ENCODE measurements at regions not wholly inside any gene's neighbourhood (a gene's known extent, or its start where the extent isn't known, plus 50 kb on each side); places are given as distances from the start of the nearest gene placed in this dataset.
"Not testable (repeated sequence)": the region's sequence is repeated elsewhere in the genome, so short reads cannot be mapped to it uniquely, and the experiment has no call there.

DNA sequence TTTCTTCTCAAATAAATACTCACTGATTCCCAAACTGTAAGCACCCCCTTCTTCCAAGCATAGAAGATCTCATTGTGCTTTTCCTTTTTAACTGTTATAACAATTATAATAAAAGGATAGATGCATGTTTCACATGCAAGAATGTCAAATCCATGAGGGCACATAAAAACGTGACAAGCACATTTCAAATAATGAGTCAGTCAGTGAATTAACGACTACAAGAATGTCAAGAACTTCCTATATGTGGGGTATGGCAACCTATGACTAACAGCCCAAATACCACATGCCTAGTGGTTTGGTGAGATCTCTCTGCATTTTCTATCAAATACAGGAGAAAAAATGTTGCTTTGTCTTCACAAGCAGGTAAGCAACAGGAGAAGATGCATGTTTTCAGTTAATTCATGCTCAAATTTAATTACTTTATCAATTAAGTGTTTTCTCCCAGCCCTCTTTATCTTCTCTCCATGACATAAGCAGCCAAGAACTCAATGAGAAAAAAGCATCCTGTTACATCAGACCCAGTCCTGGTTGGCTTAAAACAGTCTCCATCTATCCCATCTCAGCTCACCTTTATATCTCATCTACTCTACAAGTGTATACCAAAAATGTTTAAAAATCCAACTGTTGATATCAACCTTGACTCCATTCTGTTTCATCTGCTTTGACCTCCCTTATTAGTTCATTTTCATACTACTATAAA is 181.5 kb upstream of the LMCD1 start:
- no peak for DNase-seq

DNA sequence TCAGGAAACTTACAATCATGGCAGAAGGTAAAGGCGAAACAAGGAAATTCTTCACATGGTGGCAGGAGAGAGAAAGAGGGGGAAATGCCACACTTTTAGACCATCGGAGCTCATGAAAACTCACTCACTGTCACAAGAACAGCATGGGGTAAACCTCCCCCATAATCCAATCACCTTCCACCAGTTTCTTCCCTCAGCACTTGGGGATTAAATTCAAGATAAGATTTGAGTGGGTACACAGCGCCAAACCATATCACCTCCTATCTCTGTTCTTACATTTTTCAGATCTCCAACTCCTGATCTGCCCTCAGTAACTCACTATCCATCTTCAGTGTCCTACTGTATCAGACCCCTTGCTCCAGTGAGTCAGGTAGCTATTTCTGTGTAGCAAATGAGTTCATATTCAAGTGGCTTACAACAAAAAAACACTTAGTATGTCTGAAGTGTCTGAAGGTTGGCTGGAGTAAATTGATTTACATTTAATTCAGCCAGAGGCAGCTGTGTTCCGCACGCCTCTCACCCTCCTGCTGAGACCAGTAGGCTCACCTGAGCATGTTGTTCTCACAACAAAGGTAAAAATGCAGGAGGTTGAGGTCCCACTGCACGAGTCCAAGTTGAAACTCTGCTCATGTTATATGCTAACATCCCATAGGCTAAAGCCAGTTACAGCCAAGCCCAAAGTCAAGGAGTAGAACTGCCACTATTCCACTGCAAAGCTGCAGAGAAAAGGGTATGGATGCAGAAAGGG is 180.7 kb upstream of the LMCD1 start:
- DNase-seq: no peak

DNA sequence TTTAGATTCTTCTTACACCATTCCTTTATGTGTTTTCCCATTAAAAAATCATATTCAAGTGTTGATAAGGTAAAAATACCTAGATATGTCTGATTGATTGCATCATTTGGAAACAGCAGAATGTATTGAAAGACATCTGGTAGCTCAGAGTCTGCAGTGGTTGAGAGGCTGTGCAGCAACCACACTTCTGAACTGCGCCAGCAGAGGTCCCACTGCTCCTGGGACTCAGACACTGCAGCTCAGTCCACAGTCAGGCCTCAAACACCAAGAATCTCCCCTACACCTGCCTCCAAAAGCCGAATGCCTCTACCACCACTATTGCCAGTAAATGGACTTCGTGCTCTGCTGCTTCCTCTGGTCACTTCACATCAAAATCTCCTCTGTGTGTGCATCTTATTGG is 176.9 kb upstream of the LMCD1 start:
- DNase-seq: peak; percentile 78

DNA sequence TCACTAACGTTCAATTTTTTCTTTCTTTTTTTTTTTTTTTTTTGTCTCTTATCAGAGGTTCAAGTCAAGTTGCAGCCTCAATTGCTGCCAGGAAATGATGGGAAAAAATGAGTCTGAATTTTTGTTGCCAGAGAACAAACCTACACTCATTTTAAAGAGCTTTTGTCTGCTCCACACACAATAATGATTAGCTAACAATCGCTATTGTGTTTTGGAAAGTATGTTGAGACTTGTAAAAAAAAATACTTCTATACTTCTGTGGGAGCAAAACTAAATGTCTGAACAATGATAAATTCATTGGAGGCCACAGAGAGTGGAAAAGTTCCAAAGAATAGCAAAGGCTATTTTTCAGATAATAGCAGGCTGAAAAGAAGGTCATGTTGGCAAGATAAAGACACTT is 176.3 kb upstream of the LMCD1 start:
- DNase-seq: no peak

DNA sequence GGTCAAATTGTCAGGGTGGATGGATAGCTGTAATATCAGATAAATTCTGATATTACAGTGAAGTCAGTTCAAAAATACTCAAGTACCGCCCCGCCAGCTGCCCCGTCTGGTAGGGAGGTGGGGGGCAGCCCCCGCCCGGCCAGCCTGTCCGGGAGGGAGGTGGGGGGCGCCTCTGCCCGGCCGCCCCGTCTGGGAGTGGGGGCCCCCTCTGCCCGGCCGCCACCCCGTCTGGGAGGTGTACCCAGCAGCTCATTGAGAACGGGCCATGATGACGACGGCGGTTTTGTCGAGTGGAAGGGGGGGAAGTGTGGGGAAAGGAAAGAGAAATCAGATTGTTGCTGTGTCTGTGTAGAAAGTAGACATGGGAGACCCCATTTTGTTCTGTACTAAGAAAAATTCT is 175.8 kb upstream of the LMCD1 start:
- DNase-seq: not testable (repeated sequence)

DNA sequence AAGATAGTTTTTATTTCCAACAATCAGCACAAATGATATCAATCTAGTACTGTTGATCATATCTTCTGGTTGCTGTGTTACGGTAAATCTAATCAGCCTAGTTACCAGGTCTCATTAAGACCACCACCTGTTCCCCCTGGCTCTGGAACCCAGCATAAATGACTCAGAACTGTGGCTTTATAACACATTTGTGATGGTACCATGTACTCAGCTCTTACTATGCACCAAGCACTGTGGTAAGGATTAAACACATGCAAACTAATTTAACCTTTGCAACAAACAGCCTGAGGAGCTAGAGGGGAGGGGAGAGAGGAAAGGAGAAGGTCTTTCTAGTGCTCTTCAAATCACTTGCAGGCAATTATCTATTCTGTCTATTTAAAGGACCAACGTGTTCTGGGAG is 173.9 kb upstream of the LMCD1 start:
- no peak for DNase-seq

DNA sequence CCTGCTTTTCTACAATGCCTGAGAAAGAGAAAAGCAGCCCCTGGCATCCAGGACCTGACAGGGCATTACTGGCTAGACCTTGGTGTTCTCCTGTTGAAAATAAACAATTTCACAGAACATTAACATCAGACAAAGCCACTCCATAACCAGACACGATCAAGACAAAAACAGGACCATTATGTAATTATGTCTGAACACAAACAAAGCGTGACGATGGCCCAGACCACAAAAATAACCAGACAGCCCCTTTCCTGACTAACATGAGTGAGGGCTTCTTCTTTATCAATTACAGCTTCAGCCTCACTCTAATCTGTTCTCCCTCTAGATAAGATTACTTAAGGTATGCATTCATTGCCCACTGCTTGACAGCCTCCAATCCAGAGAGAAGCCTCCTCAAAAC is 172.7 kb upstream of the LMCD1 start:
- DNase-seq: no peak

DNA sequence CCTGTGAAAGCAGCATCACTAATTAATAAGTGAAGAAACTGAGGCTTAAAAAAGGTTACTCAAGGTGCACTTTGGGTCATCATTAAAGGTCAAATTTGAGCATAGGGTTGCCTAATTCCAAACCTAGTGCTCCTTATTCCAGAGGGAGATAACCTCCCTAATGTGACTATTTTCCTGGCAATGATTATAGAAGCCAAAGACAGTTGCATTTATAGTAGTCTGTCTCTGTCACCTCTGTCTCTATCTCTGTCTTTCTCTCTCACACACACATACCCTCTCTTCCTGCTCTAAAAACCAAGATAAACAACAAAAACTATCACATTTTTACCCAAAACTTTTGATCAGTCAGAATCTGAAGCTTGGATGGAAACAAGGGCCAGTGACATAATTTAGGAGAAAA is 172.0 kb upstream of the LMCD1 start:
- no peak for DNase-seq

DNA sequence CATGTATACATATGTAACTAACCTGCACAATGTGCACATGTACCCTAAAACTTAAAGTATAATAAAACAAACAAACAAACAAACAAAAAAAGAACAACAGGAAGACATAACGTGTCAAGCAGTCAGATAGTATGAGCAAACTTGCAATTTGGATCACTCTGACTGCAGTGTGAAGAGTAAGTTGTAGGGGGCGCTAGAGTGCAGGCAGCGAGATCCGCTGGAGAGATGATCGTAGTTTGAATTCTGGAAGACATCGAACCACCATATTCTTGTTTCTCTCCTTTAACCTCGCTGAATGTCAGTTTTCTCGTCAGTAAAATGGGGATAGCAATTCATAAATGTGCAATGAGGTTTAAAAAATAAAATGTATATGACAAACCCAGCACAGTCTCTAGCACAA is 165.2 kb upstream of the LMCD1 start:
- no peak for DNase-seq

DNA sequence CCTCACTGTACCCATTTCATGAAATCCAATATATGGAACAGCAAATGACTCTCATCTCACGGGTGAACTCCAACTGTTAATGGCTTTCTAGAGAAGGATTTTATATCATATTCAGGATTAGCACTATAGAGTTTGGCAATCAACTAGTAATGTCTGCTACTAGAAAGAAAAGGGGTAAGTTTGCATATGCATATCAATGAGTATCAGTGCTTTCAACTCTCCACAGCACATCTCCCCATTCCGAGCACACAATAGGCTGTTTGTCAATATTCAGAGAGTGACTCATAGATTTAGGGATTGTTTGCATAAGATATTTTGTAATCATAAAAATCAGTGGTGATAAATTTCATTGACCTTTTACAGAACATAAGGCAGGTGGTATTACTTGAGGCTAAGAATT is 163.2 kb upstream of the LMCD1 start:
- no peak for DNase-seq

DNA sequence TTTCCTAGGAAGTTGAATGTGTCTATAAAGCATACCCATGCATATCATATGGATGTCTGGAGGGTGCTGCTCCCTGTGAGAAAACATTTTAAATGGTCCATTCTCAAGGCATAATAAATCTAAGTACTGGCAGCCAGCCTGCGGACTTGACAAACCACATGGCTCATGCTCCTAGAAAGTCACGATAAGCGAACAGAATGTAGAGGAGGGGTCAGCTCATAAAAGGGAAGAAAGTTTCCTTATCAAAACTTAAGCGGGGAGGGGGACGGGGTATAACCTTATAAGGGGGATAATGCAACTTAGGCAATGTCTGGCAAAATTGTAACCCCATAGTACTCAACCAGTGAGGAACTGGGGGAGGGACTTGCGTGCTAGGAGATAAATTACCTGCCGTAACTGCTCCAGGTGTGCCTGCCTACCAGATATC is 159.8 kb upstream of the LMCD1 start:
- DNase-seq: no peak

DNA sequence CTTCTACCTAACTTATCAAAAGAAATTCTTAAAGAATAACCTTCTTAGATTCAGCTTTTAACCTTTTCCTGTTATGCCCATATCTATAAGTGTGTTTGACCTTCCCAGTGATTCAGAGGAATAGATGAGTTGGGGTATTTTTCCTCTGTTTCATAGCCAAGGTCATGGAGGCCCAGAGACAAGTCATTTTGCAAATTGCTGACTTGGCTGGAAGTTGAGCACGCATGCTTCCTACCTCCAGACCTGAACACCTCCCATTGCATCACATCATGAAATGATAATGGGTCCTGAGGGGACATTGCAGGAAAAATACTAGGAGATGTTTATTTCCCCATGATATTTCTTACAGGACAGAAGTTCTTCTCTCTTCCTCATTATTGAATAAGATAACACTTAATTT is 158.6 kb upstream of the LMCD1 start:
- no peak for DNase-seq

DNA sequence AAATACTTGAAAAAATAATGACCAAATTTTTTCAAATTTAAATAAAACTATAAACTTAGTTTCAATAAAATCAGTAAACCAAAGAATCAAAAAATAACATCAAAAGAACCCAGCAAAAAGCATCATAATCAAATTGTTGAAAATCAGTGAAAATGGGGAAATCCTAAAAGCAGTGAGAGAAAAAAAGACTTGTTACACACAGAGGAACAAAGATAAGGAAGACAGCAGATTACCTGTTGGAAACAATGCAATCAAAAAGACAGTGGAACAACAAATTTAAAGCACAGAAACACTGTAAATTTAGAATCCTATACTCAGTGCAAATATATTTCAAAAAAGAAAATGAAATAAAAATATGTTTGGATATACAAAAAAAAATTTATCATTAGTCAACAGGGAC is 156.2 kb upstream of the LMCD1 start:
- DNase-seq: no peak

DNA sequence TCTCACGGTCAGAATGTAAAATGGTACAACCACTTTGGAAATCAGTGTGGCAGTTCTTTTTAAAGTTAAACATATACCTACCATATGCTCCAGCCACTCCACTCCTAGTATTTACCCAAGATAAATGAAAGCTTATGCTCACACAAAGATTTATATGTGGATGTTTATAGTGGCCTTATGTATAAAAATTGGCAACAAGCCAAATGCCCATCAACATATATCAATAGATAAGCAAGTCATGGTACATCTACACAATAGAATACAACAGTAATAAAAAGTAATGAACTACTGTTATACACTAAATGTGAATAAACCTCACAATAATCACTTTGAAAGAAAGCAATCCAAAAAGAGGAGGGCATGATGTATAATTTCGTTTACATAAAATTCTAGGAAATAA is 153.5 kb upstream of the LMCD1 start:
- no peak for DNase-seq

DNA sequence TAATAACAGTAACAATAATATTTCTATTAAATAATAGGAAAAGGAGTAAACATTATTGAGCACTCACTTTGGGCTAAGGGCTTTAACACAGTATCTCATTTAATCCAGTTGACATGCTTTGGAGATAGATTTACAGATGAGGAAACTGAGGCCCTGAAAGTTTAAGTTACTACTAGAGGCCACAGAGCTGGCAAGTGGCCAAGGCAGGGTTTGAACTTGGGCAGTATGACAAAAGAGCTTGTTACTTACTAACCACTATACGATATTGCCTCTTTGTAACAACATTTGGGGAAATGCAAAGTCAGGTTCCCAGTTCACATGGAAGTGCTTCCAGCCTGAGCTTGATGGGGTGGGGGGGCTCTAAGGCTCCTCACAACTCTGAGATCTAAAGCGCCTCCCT is 149.1 kb upstream of the LMCD1 start:
- no peak for DNase-seq

DNA sequence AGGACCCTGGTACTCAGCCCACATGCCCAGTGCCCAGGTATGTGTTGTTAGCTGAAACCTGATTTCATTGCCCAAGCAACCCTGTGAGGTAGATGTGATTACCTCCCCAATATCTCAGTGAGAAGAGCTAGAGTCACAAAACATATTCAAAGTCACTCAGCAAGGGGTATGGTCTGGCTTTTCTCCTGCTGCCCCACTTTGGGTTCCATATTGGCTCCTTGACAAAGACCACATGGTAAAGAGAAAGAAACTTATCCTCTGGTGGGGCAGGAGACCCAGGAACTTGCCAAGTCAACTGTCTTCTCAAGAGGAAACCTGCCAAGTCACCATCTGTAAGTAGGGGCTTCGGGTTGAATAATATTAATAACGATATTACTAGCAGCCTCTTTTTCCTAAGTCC is 148.3 kb upstream of the LMCD1 start:
- no peak for DNase-seq

DNA sequence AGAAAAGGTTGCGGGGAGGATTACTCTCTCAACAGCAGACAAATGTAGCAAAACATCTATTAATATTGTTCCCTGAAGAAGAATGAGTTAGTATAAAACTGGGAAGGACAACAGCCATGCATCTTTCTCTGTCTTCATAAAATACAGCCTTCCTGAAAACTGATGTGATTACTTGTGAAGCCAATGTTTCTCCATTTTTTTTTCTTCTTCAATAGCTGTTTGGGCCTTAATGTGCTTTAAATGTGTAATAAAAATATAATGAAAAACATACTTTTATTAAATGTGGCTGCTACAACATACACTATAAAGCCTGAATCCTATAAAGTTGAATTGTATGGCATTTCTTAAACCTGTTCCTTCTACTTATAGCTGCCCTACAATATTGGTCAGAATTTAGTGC is 146.3 kb upstream of the LMCD1 start:
- DNase-seq: no peak

DNA sequence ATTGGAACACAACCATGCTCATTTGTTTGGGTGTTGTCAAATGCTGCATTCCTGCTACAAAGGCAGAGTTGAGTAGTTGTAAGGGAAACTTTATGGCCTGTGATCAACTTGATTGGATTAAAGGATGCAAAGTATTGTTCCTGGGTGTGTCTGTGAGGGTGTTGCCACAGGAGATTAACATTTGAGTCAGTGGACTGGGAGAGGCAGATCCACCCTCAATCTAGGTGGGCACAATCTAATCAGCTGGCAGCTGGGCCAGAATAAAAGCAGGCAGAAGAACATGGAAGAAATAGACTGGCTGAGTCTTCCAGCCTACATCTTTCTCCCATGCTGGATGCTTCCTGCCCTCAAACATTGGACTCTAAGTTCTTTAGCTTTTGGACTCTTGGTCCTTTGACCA is 145.6 kb upstream of the LMCD1 start:
- not testable (repeated sequence) for DNase-seq

DNA sequence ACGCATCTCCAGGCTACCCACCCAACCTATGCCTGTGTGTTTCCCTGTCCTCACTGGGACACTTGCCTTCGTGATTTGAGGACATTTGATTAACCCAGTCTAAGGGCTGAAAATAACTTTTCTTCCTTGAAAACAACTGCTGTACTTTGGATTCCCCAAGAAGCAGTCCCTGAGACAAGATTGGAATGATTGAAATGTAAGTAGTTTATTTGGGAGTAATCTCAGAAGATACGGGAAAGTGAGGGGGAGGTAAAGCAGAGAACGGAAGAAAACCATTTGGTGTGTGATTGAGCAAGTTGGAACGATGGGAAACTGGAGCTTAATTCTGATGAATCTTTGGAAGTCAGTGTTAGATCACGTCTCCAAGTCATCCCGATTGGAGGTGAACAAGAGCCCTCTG is 143.8 kb upstream of the LMCD1 start:
- no peak for DNase-seq

DNA sequence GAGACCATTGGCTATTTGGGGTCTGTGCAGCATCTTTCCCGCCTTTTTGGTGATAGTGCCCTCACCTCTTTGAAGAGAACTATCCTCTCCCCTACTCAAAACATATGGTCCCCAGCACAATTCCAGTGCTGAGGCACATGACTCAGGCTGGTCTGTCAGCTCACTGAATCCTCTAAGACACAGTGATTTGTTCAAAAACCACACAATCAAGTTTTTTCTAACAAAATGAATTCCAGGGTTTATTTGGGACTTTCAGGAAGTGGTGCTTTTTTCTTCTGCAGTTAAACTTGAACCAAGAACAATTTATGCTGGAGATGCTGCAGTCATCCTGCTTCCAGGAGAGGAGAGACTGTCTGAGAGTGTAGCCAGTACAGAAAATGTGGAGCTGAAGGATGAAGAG is 142.5 kb upstream of the LMCD1 start:
- no peak for DNase-seq

DNA sequence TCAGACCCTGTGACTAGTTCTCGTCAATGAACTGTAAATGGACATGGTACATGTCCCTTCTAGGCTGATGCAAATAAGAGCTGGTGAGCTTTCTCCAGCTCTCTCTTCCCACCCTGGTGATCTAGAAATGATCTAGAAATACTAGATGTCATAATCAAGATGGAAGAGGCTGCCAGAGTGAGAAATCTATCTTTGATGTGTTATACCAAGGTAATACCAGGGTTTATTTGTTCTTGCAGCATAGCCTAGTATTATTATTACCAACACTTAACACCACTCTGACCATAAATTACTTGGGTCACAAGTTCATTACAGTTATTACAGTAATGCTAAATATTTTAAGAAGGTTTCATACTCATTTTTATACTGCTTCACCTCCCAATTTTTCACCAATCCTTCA is 138.4 kb upstream of the LMCD1 start:
- no peak for DNase-seq

DNA sequence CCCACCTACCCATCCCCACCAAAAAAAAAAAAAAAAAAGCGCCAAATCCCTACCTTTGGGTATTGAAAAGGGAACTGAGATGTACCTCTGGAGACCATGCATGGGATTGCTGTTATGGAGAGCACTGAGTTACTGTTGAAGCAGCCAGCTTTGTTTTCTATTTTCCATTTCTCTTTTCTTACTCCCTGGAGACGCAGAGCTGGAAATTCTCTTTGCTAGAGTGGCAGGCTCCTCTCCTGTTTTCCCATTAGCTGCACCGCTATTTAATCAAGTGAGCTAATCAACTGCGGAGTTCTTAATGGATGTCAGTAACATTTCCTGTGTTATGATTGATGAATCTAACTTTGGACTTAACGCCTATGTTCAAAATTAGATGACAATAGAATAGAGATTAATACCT is 136.1 kb upstream of the LMCD1 start:
- DNase-seq: no peak

DNA sequence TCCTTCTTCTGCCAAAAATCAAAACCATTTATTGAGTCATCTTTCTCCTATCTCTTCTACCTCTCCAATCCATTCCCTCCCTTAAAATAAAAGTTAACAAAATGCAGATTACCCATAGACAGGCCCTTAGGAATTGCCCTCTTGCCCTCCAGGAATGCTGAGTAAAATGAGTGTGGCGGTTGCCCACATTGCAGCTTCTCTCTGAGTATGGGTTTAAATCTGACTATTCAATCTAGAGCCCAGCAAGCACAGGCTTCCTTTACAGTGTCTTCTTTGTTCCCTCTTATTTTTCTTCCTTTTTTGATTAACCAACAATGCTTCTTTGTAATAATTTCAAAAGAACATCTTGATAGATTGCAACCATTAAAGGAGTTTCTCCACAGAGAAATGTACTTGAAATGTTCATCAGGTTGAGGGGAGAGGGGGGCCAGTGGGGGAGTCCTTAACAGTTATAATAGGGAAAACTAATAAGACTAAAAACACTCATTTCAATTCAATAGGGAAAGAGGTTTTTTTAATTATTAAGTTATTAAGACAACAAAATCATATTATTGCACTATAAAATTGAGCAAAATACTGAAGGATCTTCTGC is 135.3 kb upstream of the LMCD1 start:
- no peak for DNase-seq

DNA sequence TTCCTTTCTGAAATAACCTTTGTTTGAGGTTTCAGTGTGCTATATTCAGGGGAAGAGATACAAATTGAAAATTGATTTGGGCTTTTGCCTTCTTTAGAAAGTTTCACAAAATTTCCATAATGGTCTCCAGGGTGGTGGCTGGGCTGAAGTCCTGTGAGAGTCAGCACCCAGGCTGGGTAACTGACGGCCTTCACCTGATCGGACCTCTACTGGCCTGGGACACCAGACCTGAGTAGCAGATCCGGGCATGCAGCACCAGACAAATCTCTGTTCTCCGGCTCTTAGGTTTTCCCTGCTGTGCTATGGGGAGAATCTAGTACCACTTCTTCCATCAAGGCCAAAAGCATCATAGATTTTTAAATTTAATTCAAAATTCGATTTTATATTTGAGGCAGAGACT is 133.0 kb upstream of the LMCD1 start:
- no peak for DNase-seq

DNA sequence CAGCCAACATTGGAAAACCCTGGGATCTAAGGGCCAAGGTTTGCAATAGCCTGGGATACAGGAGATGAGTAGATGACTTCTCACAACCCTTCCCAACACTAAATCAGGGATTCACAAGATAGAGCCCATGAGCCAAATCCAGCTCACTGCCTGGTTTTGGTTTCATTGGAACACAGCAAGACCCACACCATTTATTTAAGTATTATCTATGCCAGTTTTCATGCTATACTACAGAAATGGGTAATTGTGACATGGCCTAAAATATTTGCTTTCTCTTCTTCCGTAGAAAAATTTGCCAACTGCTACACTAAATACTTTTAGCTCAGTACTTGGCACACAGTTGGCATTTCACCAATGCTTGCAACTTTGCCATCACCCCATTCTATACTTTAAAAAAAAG is 132.0 kb upstream of the LMCD1 start:
- DNase-seq: no peak
